ENCODE measurements at regions not wholly inside any gene's neighbourhood (a gene's known extent, or its start where the extent isn't known, plus 50 kb on each side); places are given as distances from the start of the nearest gene placed in this dataset.

GRCh38 chr14:55963295-55963694 lies 154.9 kb upstream of the PELI2 start:
- H3K4me3 ChIP-seq (ENCODE audit: low read length) = no peak overlapping the region
- no peak for TF ChIP-seq CTCF (conservative IDR thresholded peaks at IDR 0.05; ENCODE audit: low read length)
- no peak for DNase-seq (ENCODE audit: low read depth)

- no peak for TF ChIP-seq CTCF (conservative IDR thresholded peaks at IDR 0.05; ENCODE audit: low read length)
- DNase-seq (ENCODE audit: low read depth) = no peak
- no peak overlapping the region for H3K4me3 ChIP-seq (ENCODE audit: low read length)
Measured at GRCh38 chr14:55964091-55964490, 154.1 kb upstream of the PELI2 start.

GRCh38 chr14:55964821-55965220 lies 153.4 kb upstream of the PELI2 start:
- no peak for DNase-seq (ENCODE audit: low read depth)
- no peak for TF ChIP-seq CTCF (conservative IDR thresholded peaks at IDR 0.05; ENCODE audit: low read length)
- H3K4me3 ChIP-seq (ENCODE audit: low read length) = no peak overlapping the region

- DNase-seq (ENCODE audit: low read depth) = no peak
Measured at GRCh38 chr14:55965851-55966250, 152.4 kb upstream of the PELI2 start.

GRCh38 chr14:55968741-55969140 lies 149.5 kb upstream of the PELI2 start:
- no peak for TF ChIP-seq CTCF (conservative IDR thresholded peaks at IDR 0.05; ENCODE audit: low read length)
- H3K4me3 ChIP-seq (ENCODE audit: low read length) = no peak overlapping the region
- no peak for DNase-seq (ENCODE audit: low read depth)

More at GRCh38 chr14:55965851-55966250, 152.4 kb upstream of the PELI2 start:
- no peak for TF ChIP-seq CTCF (conservative IDR thresholded peaks at IDR 0.05; ENCODE audit: low read length)
- H3K4me3 ChIP-seq (ENCODE audit: low read length) = no peak overlapping the region

GRCh38 chr14:55973285-55973800 lies 144.9 kb upstream of the PELI2 start:
- DNase-seq (ENCODE audit: low read depth) = no peak
- no peak overlapping the region for H3K4me3 ChIP-seq (ENCODE audit: low read length)
- TF ChIP-seq CTCF (conservative IDR thresholded peaks at IDR 0.05; ENCODE audit: low read length) = no peak

GRCh38 chr14:55973911-55974630 lies 144.1 kb upstream of the PELI2 start:
- no peak for TF ChIP-seq CTCF (conservative IDR thresholded peaks at IDR 0.05; ENCODE audit: low read length)
- no peak overlapping the region for H3K4me3 ChIP-seq (ENCODE audit: low read length)
- DNase-seq (ENCODE audit: low read depth) = no peak

All from AG10803 (cell line).